NB4 (cell line): ENCODE measurements at regions not wholly inside any gene's neighbourhood (a gene's known extent, or its start where the extent isn't known, plus 50 kb on each side); places are given as distances from the start of the nearest gene placed in this dataset.

ENCODE experiments used
- POLR2A ChIP-seq: IDR thresholded peaks from 2 replicates; pipeline ENCODE4 v1.6.1; 2011; ENCODE audit warnings: mild to moderate bottlenecking; ENCODE audit not compliant: insufficient read length; ENCODE audit errors: extremely low read depth
- TF ChIP-seq, protein P1 (sequence below): IDR thresholded peaks from one replicate; pipeline ENCODE4 v1.5.1; 2012; ENCODE audit warnings: low read depth, low read length

DNA sequence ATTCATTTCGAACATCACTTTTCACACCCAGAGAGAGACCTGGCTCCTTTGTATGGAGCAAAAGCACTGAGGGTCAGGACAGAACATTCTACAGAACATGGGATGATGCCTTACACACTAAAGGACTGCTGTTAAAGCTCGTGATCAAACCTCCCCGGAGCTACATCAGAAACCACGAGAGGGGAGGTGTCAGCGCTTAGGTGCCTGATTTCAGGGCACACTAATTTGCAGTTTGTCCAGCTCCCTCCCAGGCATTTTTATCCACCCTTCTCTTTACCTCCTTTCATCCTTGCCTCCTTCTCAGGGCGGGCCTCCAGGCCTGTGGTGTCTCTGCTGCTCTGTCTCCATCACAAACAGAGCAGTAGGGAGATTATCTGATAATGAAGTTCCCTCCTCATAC lies 127.5 kb downstream of the VPREB1 start:
- TF ChIP-seq POLR2A: no peak
- TF ChIP-seq, protein P1, sequence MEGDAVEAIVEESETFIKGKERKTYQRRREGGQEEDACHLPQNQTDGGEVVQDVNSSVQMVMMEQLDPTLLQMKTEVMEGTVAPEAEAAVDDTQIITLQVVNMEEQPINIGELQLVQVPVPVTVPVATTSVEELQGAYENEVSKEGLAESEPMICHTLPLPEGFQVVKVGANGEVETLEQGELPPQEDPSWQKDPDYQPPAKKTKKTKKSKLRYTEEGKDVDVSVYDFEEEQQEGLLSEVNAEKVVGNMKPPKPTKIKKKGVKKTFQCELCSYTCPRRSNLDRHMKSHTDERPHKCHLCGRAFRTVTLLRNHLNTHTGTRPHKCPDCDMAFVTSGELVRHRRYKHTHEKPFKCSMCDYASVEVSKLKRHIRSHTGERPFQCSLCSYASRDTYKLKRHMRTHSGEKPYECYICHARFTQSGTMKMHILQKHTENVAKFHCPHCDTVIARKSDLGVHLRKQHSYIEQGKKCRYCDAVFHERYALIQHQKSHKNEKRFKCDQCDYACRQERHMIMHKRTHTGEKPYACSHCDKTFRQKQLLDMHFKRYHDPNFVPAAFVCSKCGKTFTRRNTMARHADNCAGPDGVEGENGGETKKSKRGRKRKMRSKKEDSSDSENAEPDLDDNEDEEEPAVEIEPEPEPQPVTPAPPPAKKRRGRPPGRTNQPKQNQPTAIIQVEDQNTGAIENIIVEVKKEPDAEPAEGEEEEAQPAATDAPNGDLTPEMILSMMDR: no peak
